ENCODE measurements at regions not wholly inside any gene's neighbourhood (a gene's known extent, or its start where the extent isn't known, plus 50 kb on each side); places are given as distances from the start of the nearest gene placed in this dataset.

DNA sequence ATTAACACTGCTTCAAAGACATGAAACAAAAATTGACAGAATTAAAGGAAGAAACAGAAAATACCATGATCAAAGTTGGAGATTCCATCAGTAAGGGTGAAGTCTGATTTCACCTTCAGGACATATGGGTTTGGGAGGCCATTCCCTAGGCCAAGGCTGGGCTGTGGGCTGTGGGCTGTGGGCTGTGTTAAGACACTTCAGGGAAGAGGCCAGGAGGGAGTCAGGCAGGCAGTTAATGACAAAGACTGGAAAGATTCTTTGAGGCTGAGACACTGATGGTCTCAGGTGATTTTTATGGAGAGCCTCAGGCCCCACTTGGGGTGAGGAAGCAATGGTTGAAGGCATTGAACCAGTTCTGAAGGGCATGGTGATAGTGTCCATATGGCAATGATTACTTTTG is 57.5 kb downstream of the MAGEF1 start:
- TF ChIP-seq NFRKB (IDR thresholded peaks at IDR 0.05): no peak
- TF ChIP-seq FOXM1 (IDR thresholded peaks at IDR 0.05; ENCODE audit: borderline replicate concordance): no peak
- no peak for TF ChIP-seq ELF4 (IDR thresholded peaks at IDR 0.05)
- no peak for TF ChIP-seq SP1 (IDR thresholded peaks at IDR 0.05)
- no peak for TF ChIP-seq HDGF (IDR thresholded peaks at IDR 0.05; ENCODE audit: borderline replicate concordance)
- TF ChIP-seq LEF1 (IDR thresholded peaks at IDR 0.05; ENCODE audit: borderline replicate concordance): no peak
- TF ChIP-seq FOXA1 (IDR thresholded peaks at IDR 0.05): no peak
- TF ChIP-seq, protein P1, sequence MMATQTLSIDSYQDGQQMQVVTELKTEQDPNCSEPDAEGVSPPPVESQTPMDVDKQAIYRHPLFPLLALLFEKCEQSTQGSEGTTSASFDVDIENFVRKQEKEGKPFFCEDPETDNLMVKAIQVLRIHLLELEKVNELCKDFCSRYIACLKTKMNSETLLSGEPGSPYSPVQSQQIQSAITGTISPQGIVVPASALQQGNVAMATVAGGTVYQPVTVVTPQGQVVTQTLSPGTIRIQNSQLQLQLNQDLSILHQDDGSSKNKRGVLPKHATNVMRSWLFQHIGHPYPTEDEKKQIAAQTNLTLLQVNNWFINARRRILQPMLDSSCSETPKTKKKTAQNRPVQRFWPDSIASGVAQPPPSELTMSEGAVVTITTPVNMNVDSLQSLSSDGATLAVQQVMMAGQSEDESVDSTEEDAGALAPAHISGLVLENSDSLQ (IDR thresholded peaks at IDR 0.05): no peak
- no peak for TF ChIP-seq TARDBP (IDR thresholded peaks at IDR 0.05)
- no peak for TF ChIP-seq CTBP1 (IDR thresholded peaks at IDR 0.05; ENCODE audit: borderline replicate concordance)
- TF ChIP-seq ZNF384 (IDR thresholded peaks at IDR 0.05): no peak
- TF ChIP-seq ARNT (IDR thresholded peaks at IDR 0.05): no peak

Measured in HEK293T (cell line).